ENCODE measurements at regions not wholly inside any gene's neighbourhood (a gene's known extent, or its start where the extent isn't known, plus 50 kb on each side); places are given as distances from the start of the nearest gene placed in this dataset.

DNA sequence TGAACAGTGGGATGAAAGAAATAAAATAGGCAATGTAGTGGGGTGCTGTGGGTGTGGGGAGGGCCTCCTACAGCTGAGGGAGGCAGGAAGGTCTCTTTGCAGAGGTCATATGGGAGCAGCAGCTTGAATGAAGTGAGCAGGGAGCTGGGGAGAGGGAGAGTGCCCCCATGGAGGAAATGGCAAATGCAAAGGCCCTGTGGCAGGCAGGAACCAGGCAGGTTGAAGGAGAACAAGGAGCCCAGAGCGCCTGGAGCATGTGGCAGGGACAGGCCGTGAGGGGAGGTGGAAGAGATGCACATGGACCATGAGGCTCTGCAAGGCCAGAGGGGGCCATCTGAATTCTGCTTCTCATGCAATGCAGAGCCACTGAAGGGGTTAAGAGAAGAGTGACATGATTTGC is 191.8 kb downstream of the URI1 start:
- no peaks in the 10 kb centered on the region for H3K36me3 Mint-ChIP-seq (ENCODE audit: low read depth)
- no peak overlapping the region for H3K4me3 Mint-ChIP-seq
- H3K27ac Mint-ChIP-seq, result no peak overlapping the region
- no peak for DNase-seq
- no peaks in the 10 kb centered on the region for H3K9me3 Mint-ChIP-seq
- H3K27me3 Mint-ChIP-seq, result no peaks in the 10 kb centered on the region
- intact Hi-C loops (cut with micrococcal nuclease), result no loop called here
- H3K4me1 Mint-ChIP-seq, result no peaks in the 10 kb centered on the region

DNA sequence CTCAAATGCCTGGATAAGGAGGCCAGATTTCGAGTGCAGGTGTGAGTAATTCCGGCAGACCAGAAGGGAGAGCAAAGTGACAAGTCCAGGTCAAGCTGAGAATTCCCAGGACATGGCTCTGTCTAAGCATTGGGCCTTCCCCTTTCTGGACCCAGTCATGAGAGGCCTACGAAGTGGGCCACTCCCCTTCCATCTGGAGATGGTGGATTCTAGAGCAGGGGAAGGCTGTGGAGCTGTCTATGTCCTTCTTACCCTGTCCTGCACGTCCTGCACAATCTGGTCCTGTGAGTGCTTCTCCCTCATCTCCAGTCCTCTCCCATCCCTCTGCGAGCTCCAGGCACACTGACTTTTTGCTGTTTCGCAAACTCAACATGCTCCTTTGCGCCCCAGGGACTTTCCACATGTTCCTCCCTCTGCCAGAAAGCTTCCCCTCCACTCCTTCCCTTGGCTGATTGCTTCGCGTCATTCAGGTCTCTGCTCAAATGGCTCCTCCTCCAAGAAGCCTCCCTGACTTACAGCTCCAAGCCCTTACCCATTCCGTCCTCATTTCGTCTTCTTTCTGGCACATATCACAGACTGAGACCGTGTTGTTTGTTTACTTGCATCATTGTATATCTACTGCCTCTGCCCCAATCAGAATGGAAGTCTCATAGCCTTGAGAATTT is 193.2 kb downstream of the URI1 start:
- H3K27me3 Mint-ChIP-seq, result no peaks in the 10 kb centered on the region
- no peaks in the 10 kb centered on the region for H3K9me3 Mint-ChIP-seq
- intact Hi-C loops (cut with micrococcal nuclease), result no loop called here
- H3K4me1 Mint-ChIP-seq, result no peaks in the 10 kb centered on the region
- H3K27ac Mint-ChIP-seq, result no peak overlapping the region
- H3K36me3 Mint-ChIP-seq (ENCODE audit: low read depth), result no peaks in the 10 kb centered on the region
- H3K4me3 Mint-ChIP-seq, result no peak overlapping the region
- no peak for DNase-seq

DNA sequence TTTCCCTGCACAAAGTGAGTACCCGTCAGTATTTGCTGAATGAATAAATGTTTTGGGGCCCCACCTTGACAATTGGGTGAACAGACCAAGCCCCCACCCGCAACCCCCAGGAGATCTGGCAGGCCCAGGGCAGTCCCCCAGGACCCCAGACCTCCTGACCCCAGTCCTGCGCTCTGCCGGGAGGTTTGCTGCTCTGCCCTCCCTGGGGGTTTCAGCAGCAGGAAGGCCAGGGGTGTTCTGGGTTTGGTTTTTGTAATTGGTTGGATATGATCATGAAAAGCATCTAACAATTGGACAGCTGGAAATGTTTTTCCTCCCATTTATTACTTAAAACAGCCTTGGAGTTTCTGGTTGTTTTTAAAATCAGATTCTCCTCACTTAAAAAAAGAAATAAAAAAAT is 193.8 kb downstream of the URI1 start:
- Mint-ChIP-seq H3K9me3 (no peaks in the 10 kb centered on the region), H3K27me3 (no peaks in the 10 kb centered on the region), H3K4me1 (no peaks in the 10 kb centered on the region), H3K4me3 (no peak overlapping the region), H3K36me3 (ENCODE audit: low read depth) (no peaks in the 10 kb centered on the region), H3K27ac (no peak overlapping the region)
- intact Hi-C loops (cut with micrococcal nuclease), result no loop called here
- DNase-seq, result no peak

DNA sequence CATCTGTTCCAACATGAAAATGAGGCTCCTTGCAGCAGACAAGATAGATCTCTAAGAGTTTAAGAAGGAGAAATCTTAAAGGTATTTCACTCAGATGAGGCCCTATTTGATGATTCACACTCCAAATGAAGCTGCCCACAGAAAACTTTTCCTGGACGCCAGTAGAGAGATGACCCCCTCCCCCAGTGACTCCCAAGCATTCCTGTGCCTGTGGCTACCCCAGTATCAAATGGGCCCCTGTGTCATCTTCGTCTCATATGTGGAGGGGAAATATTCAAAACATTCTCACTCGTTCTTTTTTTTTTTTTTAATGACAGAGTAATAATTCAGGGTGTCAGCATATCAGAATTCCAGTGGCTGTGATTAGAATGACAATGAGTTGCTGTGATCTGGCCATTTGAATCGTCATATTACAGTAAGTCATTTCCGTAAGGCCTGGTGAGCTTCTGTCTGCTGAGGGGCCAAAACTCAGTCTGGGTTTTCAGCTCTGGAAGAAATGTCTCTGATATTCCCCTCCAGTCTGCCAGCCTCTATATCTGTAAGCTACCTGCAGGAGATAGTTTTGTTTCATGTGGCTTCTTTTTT is 194.7 kb downstream of the URI1 start:
- Mint-ChIP-seq H3K4me1 (no peaks in the 10 kb centered on the region), H3K27ac (no peak overlapping the region), H3K9me3 (no peaks in the 10 kb centered on the region), H3K4me3 (no peak overlapping the region), H3K36me3 (ENCODE audit: low read depth) (no peaks in the 10 kb centered on the region), H3K27me3 (no peaks in the 10 kb centered on the region)
- no peak for DNase-seq
- intact Hi-C loops (cut with micrococcal nuclease), result no loop called here

DNA sequence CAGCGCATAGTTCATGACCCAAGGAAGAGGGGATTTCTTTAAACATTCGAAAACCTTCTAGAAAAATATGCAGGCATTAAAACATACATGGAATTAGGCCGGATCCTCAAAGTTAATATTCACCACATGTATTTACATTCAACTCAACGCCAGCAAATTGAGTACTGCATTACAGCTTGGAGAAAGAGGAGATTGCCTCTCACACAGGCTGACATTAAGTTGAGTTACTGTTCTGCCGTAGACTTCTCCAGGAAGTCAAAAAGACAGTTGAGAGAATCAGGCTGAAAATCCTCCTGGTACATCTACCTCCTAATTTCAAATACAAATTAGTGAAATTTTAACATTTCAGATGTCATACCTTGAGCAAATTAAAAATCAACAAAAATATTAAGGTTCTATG is 195.7 kb downstream of the URI1 start:
- Mint-ChIP-seq H3K36me3 (ENCODE audit: low read depth) (no peaks in the 10 kb centered on the region), H3K4me3 (no peak overlapping the region), H3K27me3 (no peaks in the 10 kb centered on the region), H3K4me1 (no peaks in the 10 kb centered on the region), H3K9me3 (no peaks in the 10 kb centered on the region), H3K27ac (no peak overlapping the region)
- DNase-seq, result no peak
- intact Hi-C loops (cut with micrococcal nuclease), result no loop called here

DNA sequence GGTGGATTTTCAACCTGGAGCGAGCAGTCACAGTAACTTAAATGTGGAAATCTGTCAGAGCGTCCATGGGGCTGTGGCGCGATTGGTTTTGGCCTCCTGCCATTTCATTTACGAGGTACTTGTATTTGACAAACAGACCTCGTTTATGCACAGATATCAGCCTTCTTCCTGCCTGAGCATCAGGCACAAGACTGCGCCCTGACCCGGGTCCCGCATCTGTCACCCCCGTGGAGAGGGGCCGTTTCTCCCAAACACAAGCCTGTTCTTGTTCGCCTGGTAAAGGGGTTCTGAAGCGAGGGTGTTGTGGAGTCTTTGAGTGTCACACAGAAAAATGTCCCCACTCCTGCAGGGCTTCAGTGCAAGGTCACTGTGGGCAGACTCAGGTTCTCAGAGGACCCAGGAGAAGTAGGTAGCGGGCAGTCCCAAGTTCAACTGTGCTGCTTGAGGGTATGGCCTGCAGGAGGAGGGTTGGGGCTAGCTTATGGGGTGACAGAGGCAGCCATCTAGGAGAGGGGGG is 202.3 kb downstream of the URI1 start:
- Mint-ChIP-seq H3K4me3 (no peak overlapping the region), H3K27ac (no peak overlapping the region)
- no peak for DNase-seq

DNA sequence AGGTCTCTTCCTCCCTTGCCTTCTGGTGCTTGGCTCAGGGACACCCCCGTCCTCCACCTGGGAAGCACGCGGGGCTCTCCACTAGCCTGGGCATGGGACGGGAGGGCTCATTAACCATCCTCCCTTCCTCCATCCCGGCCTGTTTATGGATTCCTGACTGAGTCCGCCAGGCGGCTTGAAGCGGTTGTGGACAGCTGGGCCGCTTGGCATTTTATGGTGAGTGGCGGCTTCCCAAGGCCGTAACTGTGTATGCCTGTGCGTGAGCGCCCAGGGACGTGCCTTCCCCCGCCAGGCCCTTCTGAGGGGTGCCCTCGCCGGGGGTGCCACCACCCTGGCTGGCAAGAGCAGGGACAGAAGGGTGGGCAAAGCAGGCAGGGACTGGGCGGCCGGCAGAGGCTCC is 202.8 kb downstream of the URI1 start:
- DNase-seq, result no peak
- H3K36me3 Mint-ChIP-seq (ENCODE audit: low read depth), result no peaks in the 10 kb centered on the region
- no peaks in the 10 kb centered on the region for H3K27me3 Mint-ChIP-seq
- H3K9me3 Mint-ChIP-seq, result no peaks in the 10 kb centered on the region
- no peak overlapping the region for H3K4me3 Mint-ChIP-seq
- no peaks in the 10 kb centered on the region for H3K4me1 Mint-ChIP-seq
- H3K27ac Mint-ChIP-seq, result no peak overlapping the region
- intact Hi-C loops (cut with micrococcal nuclease), result no loop called here

More for the DNA sequence above, 202.3 kb downstream of the URI1 start:
- H3K4me1 Mint-ChIP-seq, result no peaks in the 10 kb centered on the region
- no peaks in the 10 kb centered on the region for H3K9me3 Mint-ChIP-seq
- no peaks in the 10 kb centered on the region for H3K27me3 Mint-ChIP-seq
- H3K36me3 Mint-ChIP-seq (ENCODE audit: low read depth), result no peaks in the 10 kb centered on the region
- intact Hi-C loops (cut with micrococcal nuclease), result no loop called here

DNA sequence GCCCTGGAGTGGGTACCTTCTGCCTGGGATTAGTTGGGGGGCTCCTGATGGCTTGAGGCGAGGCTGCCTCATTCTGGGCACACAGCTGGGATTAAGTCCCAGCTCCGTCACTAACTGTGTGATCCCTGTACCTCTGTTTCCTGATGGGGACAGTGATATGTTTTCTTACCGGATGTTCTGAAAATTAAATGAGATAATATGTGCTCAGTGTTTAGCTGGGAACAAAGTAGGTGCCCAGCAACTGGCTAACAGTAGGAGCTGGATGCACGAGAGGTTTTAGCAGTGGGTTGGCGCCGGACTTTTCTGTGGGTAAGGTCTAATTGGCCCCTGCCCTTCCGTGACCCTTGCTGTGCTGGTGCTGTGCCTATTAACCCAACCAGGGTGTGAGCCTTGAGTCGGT is 203.4 kb downstream of the URI1 start:
- H3K36me3 Mint-ChIP-seq (ENCODE audit: low read depth), result no peaks in the 10 kb centered on the region
- intact Hi-C loops (cut with micrococcal nuclease), result no loop called here
- H3K27ac Mint-ChIP-seq, result no peak overlapping the region
- H3K9me3 Mint-ChIP-seq, result no peaks in the 10 kb centered on the region
- H3K4me3 Mint-ChIP-seq, result no peak overlapping the region
- DNase-seq, result no peak
- H3K27me3 Mint-ChIP-seq, result no peaks in the 10 kb centered on the region
- no peaks in the 10 kb centered on the region for H3K4me1 Mint-ChIP-seq

DNA sequence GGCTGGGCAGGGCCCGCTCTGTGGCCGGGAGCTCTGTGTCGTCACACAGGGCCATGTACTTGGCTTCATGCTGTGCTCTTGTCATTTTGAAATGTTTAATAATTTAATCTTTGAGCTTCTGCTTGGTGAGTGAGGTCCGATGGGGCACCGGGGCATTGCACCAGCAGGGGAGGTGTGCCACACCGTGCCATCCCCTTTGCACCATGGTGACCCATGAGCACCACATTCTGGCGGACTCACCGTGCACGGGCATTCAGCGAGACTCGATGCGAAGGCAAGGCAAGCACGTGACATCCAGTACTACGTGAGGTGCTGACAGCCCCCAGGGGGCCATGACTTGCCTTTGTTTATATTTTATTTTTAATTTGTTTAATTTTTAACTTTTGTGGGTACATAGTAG is 204.3 kb downstream of the URI1 start:
- no peak for DNase-seq
- Mint-ChIP-seq H3K27ac (no peak overlapping the region), H3K4me1 (peaks cover 2% of the 10 kb centered on the region), H3K4me3 (no peak overlapping the region), H3K27me3 (no peaks in the 10 kb centered on the region), H3K36me3 (ENCODE audit: low read depth) (no peaks in the 10 kb centered on the region), H3K9me3 (no peaks in the 10 kb centered on the region)
- intact Hi-C loops (cut with micrococcal nuclease), result no loop called here

DNA sequence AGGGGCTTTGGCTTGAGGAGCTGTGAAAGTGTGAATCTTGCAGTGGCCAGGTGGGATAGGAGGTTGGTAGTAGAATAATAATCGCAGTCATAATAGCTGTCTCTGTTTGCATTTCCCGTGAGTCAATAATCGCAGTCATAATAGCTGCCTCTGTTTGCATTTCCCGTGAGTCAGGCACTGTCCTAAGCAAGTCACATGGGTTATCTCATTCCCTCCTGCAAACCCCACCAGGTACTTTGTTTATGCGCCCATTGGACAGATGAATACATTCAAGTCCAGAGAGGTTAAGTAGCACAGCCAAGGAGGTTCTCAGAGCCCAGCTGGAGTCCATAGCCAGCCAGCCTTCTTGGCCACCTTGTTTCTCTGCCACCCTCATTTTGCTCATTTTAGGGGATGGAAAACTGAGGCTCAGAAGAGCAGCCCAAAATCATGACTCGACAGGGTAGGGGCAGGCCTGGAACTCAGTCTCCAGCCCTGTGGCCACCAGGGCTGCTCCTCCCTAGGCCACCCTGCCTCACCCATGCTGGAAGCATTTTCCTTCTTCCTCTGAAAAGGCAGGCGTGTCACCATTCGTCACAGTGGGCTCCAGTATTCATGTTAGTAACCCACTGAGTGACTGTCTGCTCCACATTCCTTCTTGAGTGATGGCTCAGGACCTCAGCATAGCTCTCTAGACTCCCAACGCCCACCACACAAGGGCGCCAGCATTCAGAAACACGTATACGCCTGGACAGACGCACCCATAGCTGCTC is 206.2 kb downstream of the URI1 start:
- H3K27ac Mint-ChIP-seq, result no peak overlapping the region
- no peaks in the 10 kb centered on the region for H3K36me3 Mint-ChIP-seq (ENCODE audit: low read depth)
- no peaks in the 10 kb centered on the region for H3K27me3 Mint-ChIP-seq
- intact Hi-C loops (cut with micrococcal nuclease), result no loop called here
- peaks cover 2% of the 10 kb centered on the region for H3K4me1 Mint-ChIP-seq
- no peak for DNase-seq
- no peaks in the 10 kb centered on the region for H3K9me3 Mint-ChIP-seq
- H3K4me3 Mint-ChIP-seq, result no peak overlapping the region

DNA sequence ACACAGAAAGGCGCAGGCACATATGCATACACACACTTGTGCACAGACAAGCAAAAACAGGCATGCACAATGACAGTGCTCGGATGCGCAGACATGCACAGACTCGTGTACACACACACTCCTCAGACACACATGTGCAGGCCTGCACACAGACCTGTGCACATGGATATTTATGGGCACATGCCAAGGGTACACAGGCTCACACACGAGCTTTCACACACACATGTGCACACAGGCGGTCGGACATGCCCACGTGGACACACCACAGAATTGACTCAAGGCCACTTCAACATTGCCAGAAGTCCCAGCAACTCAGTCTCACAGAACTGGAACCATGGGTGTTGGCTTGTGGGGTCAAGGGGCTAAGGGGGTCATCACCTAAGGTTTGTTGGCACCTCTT is 206.8 kb downstream of the URI1 start:
- intact Hi-C loops (cut with micrococcal nuclease), result no loop called here
- Mint-ChIP-seq H3K36me3 (ENCODE audit: low read depth) (no peaks in the 10 kb centered on the region), H3K4me3 (no peak overlapping the region), H3K27ac (no peak overlapping the region), H3K4me1 (peaks cover 2% of the 10 kb centered on the region), H3K27me3 (no peaks in the 10 kb centered on the region), H3K9me3 (no peaks in the 10 kb centered on the region)
- no peak for DNase-seq

DNA sequence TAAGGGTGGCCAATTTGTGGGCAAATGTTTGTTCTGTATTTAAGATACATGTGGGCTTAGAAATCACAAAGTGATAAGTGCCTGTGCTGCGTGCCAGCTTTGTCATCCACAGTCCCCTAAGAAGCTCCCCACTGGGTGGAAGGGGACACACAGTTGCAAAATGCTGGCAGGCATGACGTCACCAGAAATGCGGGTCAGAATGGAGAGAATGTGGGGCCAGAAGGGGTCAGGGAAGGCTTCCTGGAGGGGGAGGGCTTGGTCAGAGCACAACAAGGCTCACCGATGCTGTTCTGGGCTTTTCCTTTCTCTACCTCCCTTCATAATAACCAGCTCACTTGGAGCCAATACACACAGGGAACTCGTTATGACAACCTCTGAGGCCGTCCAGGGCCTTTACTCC is 207.3 kb downstream of the URI1 start:
- Mint-ChIP-seq H3K4me1 (peaks cover 2% of the 10 kb centered on the region), H3K27ac (no peak overlapping the region), H3K27me3 (no peaks in the 10 kb centered on the region), H3K9me3 (no peaks in the 10 kb centered on the region), H3K4me3 (no peak overlapping the region), H3K36me3 (ENCODE audit: low read depth) (no peaks in the 10 kb centered on the region)
- intact Hi-C loops (cut with micrococcal nuclease), result no loop called here
- DNase-seq, result no peak

DNA sequence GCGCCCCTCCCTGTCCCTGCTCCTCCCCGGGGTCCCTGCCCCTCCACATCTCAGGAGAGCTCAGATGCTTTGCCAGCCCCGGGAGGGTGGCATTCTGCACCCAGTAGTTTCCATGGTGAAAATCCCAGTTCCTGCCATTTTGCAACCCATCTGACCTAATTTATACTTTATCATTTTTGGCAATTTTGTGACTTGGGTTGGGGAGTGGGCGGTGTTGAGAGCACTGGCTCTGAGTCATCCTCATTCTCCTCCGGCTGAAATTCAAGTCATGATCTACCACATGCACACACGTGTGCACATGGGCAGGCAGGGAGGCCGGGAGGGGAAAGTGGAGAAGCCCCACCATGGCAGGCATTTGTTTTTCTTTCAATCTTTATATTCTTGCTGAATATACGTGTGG is 208.6 kb downstream of the URI1 start:
- H3K27ac Mint-ChIP-seq, result no peak overlapping the region
- intact Hi-C loops (cut with micrococcal nuclease), result no loop called here
- H3K4me3 Mint-ChIP-seq, result no peak overlapping the region
- H3K27me3 Mint-ChIP-seq, result no peaks in the 10 kb centered on the region
- DNase-seq, result no peak
- no peaks in the 10 kb centered on the region for H3K36me3 Mint-ChIP-seq (ENCODE audit: low read depth)
- H3K4me1 Mint-ChIP-seq, result peaks cover 2% of the 10 kb centered on the region
- no peaks in the 10 kb centered on the region for H3K9me3 Mint-ChIP-seq

DNA sequence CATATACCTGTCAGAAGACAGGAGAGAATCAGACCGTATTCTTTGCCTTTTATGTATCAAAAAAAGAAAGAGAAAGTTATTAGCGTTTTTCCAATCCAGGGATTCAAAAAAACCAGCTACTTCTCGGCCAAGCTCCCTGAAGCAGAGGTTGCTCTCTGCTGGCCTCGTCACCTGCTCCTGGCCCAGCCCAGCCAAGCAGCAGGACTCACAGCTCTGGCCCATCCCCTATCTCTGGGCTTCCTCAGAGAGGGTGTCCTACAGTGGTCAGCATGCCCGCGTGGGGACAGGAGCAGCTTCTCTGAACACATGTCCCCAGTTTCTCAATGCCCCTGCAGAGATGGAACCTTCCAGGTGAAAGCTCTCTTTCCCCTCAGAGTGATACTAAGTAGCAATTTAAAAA is 209.0 kb downstream of the URI1 start:
- H3K4me1 Mint-ChIP-seq, result peaks cover 2% of the 10 kb centered on the region
- H3K4me3 Mint-ChIP-seq, result no peak overlapping the region
- no peak for DNase-seq
- H3K27ac Mint-ChIP-seq, result no peak overlapping the region
- intact Hi-C loops (cut with micrococcal nuclease), result no loop called here
- no peaks in the 10 kb centered on the region for H3K27me3 Mint-ChIP-seq
- no peaks in the 10 kb centered on the region for H3K36me3 Mint-ChIP-seq (ENCODE audit: low read depth)
- H3K9me3 Mint-ChIP-seq, result no peaks in the 10 kb centered on the region

All from activated CD4-positive, alpha-beta T cell treated with anti-CD3 and anti-CD28 coated beads, Interleukin-2, amount 10 ng/mL, durations not matched to agents 24 days and 14 days (primary cell).